ENCODE measurements at regions not wholly inside any gene's neighbourhood (a gene's known extent, or its start where the extent isn't known, plus 50 kb on each side); places are given as distances from the start of the nearest gene placed in this dataset.

DNA sequence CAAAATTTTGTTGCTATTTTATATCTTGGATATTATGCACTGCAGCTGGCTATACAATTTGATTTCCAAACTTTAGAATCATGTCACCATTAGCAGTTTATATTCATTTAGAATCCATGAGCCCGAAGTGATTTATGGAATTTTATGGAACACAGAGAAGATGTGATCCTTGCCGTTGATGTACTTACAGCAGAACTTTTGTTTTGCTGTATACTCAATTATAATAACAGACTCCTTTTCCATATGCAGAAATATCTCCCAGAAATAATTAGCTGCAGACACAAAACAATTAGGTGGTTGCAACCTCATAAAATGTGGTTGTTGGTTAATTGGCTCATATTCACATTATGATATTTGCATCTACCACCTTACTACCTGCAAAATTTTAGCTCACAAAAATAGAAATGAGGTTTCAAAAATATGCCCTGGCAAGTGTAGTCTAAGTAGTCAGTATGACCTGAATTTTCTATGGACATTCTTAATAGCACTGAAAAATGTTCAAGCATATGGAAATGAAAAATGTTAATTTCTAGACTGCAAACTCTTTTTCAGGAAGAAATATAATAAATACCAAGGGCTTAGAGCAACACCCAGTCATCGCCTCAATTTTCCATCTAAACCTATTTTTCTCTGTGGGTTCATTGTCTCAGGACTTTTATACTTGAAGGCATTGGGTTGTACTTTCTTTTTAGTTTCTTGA, 997.6 kb downstream of the MCTP2 start:
- DNase-seq, result no peak

DNA sequence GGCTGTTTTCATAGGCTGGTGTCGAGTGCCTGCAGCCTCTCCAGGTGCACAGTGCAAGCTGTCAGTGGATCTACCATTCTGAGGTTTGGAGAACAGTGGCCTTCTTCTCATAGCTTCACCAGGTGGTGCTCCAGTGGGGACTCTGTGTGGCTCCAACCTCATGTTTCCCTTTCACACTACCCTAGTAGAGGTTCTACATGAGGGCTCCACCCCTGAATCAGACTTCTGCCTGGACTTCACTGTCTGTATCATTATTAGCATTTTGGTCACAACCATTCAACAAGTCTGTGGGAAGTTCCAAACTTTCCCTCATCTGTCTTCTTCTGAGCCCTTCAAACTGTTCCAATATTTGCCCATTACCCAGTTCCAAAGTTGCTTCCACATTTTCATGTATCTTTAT, 1003.7 kb downstream of the MCTP2 start:
- no peak for DNase-seq

DNA sequence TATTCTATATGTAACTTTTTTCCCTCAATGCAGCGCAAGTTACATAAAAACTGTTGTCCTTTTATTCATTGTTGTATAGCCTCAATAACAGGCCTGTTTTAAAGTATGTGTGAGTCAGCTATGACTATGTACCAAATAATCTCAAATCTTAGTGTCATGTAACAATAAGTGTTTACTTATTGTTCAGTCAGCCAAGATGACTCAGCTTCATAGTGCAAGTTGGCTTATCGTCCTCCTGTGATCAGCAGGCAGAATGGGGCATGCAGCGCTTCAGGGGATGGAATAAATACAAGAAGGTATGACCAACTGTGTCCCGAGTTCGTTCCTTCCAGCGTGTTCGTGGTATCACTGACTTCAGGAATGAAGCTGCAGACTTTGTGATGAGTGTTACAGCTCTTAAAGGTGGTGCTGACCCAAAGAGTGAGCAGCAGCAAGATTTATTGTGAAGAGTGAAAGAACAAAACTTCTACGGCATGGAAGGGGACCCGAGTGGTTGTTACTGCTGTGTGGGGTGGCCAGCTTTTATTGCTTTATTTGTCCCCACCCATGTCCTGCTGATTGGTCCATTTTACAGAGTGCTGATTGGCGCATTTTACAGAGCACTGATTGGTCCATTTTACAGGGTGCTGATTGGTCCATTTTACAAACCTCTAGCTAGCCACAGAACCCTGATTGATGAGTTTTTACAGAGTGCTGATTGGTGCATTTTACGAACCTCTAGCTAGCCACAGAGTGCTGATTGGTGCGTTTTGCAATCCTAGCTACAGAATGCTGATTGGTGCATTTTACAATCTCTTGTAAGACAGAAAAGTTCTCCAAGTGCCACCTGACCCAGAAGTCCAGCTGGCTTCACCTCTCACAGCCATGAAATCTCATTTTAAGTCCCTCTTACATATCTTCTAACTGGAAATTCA, 1016.0 kb downstream of the MCTP2 start:
- DNase-seq, result no peak

DNA sequence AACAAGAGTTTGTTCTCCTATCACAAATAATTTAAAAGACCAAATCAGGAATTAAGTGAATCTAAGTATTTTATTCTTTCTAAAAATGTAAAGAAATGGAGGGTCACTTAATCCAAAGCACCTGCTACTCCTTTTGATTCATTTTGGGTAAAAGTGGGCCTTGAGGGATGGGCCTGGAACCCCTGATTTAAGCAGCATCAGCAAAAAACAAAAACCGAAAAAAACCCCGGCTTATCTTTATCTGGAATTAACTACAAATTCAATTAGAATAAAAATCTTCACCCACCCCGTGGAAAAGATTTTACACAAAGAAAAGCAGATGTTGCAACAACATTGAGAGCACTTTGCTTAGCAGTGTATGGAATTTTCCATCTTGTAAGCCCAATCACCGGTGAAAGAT, 1018.2 kb downstream of the MCTP2 start:
- no peak for DNase-seq

DNA sequence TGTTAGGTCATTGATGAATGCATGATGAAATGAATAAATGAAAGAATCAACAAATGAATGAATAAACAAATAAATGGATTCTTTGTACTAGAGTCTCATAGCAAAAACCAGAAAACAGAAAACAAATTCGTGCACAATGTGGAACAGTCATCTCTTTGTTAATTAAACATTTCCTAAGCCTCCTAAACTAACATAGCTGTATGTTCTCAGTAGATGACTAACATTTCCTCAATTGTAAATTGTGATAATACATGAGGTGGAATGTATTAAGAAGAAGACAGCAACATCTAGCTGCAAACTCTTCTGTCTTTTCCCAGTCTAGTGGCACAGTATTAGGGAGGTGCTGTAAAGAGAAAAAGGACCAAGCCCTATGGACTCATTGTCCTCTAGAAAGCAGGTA, 1021.0 kb downstream of the MCTP2 start:
- no peak for DNase-seq

DNA sequence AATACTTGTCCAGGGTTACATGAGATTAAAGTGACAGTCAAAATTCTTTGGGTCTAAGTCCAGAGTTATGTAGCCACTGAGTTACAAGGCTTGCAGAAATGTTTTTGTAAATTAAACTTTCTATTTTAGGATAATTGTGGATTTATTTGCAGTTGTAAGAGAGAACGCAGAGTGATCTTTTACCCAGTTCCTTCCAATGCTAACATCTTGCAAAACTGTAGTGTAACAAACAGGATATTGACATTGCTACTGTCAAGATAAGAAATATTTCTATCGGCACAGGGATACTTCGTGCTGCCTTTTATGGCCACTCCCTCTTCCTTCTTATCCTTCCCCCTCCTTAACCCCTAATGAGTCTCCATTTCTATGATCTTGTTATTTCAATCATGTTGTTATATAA, 1022.9 kb downstream of the MCTP2 start:
- DNase-seq, result no peak

DNA sequence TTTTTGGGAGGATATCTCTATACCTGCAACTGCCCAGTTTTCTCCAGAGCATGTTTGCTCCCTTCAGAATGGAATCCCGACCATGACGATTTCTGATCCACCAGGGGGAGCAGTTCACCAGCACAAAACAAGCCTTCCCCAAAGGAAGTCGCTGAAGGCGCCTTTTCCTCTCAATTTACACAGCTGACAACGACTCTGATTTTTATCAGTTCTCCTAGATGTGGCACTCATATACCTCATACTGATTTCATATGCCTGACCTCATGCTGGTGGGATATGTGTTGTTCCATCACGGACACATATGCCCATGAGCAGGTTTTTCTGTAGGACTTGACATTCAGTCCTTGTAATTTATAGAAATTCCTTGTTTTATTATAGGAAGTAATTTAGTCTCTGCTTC, 1028.2 kb downstream of the MCTP2 start:
- DNase-seq, result peak in 43 of 51 donors; percentile 0 to 77 (median 27)

DNA sequence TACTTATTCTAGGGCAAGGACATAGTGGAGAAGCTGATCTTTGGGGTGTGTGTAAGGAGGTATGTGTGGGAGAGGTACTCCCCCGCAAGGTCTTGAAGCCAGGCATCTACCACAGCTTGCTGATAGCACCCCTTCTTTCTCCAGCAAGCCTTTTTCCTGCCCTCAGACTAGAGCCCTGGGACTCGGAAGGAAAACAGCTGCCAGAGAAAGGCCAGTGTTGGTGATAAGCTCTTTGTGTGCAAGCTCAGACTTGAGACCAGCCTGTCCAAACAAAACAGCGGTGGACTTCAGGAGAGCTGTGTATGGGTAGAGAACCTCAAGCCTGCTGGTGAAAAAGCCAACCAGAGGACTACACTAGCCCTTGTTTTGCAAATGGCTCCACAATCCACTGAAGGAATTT, 1028.6 kb downstream of the MCTP2 start:
- DNase-seq, result no peak

DNA sequence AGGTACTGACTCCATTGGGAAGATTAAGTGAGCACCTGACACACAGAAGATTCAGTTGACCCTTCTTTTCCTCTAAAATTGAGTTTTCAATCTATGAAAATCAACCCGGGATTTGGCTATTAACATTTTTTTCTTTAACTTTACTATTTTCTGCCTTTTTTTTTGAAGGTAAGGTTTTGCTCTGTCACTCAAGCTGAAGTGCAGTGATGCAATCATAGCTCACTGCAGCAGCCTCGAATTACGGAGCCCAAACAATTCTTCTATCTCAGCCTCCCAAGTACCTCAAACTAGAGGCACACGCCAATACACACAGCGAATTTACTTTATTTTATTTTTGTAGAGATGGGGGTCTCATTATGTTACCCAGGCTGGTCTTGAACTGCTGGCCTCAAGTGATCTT, 1029.5 kb downstream of the MCTP2 start:
- no peak for DNase-seq

DNA sequence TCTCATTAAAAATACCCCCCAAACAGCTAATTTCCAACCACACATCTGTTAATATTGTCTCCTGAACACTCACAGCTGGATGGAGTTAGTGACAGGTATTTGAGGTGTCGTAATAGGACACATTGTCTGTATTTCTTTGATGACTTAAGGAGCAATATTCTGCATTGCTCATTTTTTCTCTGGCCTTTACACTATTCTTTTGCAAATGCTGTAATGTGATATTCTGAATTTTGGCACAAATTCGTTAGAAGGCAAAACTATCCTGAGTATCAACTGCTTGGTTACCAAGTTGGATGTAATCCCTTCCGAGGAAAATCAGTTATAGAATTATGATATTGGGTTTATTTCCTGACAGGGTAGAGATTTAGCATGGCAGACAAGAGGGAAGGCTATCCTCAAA, 1030.2 kb downstream of the MCTP2 start:
- DNase-seq, result no peak

DNA sequence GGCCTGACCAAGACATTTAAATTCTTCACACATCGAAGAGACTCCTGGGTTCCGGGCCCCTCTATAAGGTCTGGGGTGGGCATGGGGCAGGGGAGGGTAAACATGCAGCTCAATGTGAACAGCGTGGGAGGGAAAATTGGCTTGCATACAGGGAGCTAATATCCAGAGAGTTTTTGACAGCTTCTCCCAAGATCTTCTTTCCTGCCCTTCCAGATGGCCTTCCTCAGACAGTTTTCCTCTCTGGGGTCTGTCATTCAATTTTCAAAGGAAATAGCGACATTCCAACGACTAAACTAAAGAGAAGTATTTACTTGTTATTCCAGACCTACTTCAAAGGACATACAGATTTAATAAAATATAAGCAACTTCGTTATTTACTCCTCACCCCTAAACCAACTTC, 1030.6 kb downstream of the MCTP2 start:
- DNase-seq, result no peak

DNA sequence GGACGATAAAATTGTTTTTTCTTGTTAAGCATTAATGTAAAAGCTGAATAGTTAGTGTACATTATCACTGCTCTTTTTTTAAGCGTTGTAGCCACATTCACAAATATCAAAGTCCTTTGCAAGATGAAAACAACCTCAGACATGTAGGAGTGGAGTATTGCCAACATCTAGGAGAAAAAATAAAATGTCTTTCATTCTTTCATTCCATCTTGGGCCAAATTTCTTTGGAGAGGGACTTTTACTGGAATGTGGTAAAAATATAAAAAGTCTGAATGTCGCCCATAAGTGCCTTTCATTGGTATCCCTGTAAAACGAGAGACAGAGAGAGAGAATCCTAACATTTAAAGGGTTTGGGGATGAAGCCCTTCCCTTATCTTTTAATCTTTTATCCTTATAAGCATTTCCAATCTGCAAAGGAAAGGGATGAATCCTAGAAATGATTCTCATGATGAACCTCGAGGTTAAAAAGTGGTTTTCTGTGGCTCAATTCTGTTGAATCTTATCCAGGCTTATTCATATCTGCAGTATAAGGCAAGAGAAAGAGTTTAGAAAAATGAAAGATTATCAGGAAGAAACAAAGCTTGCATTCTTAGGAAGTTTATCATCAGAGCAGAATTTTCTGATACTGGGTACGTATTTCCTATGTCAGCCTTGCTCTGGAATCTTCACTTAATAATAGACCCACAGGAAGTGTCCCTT, 1031.7 kb downstream of the MCTP2 start:
- no peak for DNase-seq

DNA sequence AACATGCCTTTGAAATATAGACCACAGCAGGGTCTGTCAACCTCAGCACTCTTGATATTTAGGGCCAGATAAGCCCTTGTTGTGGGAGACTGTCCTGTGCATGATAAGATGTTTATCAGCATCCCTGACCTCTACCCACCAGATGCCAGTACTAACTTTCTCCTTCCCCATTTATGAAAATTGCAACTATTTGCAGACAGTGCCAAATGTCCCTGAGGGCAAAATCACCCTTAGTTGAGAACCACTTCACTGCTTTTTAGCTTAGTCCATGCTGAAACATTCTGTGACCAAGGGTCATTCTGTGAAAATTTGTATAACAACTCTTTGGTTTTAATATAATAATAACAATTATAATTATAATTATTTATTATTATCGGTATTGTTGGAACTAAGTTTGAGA, 1032.4 kb downstream of the MCTP2 start:
- DNase-seq, result no peak

DNA sequence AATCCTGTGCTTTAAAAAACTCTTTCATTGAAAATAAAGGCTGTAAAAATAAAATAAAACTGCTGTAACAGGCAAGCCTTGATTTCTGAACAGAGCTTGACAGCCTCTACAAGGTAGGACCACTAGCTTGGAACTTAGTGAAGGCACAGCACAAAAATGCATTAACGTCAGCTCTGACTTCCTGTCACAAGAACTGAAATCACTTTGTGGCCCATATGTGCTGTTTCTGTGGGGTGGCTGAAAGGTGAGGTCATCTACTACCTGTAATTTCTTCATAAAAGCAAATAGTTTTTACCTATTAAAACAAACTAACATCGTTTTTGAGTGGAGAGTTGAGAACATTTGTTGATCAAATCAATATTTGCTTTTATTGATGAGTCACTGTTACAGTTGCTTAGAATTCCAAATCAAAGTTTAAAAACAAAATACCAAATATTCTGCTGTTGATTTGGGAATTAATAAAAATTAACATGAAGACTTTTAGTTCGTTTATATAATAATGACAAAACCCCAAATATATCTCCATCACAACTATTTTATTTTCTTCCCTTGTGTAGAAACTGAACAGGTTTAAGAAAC, 1034.1 kb downstream of the MCTP2 start:
- DNase-seq, result no peak

DNA sequence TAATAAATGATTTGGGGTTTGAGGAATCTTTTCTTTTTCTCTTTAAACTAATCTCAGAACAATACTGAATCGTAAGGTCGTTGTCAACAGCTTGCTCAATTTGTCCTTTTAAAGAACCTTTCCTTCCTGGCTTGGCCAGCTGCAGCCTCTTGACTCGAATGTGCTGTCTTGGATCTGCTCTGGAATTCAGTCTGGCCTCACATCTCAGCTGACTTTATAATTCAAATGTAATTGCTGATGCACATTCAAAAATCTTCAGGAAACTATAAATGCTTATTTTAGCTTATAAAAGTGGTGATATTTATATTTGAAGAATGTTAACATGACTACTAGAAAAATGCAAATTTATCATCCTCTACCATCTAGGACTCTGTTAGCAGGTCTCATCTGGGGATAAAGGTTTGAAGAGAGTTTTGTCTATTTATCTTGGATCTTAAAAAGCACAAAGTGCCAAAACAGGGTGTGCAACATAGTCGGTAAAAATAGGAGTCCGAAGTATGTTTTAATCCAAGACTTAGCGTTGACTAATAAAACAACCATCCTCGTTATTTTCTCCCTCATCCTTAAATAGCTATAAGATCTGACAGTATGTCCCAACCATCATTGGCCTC, 1035.2 kb downstream of the MCTP2 start:
- no peak for DNase-seq

DNA sequence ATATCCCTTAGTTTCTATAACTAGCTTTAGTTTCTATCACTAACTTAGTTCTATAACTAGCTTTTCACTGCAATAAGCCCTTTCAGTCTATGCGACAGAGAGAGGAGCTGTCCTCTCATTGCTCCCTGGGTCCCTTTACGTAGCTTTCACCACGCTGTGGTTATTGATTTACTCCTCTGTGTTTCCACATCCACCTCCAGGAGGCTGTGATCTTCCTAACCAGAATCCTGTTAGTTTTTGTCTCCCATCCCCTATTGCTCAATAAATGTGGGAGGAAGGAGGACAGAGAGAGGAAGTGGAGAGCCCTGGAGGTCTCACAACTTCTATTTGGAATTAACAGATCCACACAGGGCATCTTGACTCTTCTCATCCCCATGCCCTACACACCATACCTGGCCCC, 1036.1 kb downstream of the MCTP2 start:
- no peak for DNase-seq

DNA sequence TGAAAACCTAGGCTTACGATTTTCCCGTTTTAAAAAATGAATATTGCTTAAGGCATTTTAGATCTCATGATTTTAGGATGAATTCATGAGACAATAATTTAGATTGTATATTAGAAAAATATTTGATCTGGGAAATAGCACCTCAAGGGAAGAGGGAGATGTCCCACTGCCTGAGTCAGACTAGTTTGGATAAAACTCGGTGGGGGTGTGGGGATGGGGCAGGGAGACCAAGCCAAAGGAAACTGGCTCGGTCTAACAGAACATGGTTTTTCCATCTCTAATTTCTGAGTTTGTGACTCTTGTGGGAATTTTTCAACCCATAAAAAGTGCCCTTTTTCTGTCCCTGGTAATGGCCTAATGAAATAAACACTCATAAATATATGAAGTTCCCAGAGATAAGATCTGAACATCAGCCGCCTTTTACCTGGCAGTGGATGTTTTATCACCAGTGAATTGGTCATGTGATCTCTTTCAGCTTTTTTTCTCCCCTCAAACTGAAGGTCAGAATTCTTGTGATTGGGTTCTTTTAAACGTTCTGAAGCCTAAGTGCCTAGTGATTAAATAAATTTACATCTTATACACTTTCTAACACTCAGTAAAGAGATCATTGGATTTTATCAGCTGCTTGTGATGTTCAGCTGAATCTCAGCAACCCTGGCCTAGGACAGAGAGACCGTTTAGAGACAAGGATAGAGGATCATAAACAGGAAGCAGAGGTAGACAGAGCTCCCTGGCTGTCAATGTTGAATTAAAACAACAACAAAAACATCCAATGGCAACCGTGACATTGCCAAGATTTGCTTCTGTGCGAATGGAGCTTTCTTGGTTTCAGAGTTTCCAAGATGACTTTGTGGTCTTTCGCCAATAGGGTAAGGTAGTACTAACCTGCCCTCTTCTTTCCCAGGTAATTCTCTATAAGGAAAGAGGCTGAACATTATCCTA, 1038.2 kb downstream of the MCTP2 start:
- no peak for DNase-seq

DNA sequence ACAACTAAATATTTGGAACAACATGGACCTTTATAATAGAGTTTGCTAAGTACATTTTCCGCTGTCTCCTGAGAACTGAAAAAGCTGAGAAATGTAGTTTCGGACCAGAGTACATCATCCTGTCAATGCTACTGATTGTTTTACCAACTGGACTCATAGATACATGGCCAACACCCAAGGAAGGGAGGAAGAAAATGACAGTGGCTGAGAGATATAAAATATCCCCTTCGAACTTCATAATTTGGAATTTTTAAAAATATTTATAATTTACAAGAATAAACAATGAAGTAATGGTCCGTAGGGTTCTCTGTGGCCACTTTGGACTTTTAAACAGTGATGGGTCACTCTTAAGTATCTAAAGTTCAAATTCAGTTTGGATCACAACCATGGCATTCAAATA, 1042.7 kb downstream of the MCTP2 start:
- no peak for DNase-seq

DNA sequence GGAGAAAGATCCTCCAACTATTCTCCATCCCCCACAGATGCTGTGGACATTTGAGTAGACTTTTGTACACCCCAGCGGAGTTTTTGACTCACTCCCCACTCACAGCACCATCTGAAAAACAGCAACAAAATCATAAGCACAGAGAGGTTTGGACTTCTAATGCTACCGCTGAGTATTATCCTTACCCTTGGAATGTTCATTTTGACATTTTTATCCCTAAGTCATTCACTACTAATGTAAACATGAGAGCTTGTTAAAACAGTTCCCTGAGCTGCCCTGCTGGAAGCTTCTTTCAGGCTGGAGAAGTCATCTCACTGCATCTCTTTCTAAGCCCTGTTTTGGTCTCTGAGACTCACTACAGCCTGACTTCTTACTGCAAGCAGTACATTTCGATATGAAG, 1045.9 kb downstream of the MCTP2 start:
- no peak for DNase-seq

DNA sequence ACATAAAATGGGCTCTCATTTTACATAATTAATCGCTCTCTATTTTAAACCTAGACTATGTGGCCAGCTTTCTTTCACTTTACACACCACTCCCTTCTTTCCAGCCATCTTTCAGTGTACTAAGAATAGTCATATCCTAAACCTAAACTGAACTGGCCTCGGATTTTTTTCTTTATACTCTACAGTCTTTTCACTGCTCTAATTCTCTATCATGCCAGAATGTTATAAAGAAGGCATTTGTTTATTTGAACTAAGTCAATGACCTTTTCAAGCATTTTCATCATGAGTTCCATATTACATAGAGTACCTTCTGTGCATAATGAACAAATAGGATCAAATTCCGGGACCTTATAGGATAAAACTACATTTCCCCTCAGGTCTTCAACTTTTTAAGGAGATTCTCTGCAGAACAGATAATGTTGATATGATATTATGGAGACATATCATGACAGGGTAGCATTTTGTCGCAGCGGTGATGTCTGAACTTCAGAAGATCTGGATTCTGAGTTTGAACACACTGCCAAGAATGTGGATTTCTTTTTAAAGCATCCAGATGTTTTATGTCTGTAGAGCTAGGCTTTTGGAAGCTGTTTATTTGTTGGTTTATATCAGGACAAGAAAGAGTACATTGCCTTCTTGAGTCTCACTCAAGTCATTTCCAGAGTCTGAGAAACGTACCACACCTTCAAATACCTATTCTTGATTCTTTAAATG, 1047.3 kb downstream of the MCTP2 start:
- no peak for DNase-seq

Measured in hypothalamus (tissue), 51 donors.